Activated naive CD4-positive, alpha-beta T cell treated with anti-CD3 and anti-CD28 coated beads for 36 hours (primary cell): ENCODE measurements at regions not wholly inside any gene's neighbourhood (a gene's known extent, or its start where the extent isn't known, plus 50 kb on each side); places are given as distances from the start of the nearest gene placed in this dataset.

Source experiments
- CTCF ChIA-PET: fragments of 350-600 bp; sonication (Branson Sonifier 250); formaldehyde crosslinking; loops from one replicate; lab custom pipeline; 2021; ENCODE audit warnings: antibody characterized with exemption; lab: Charles Lee
- DNase-seq: peaks from one replicate; pipeline ENCODE4 v3.0.0-alpha.2; 2020
- H3K27ac Mint-ChIP-seq: one replicate; pipeline ENCODE4 v1.8.0; 2021; ENCODE audit warnings: mild to moderate bottlenecking, mixed read lengths
- H3K27me3 Mint-ChIP-seq: one replicate; pipeline ENCODE4 v1.8.0; 2021; ENCODE audit warnings: low read depth, mixed read lengths
- H3K36me3 Mint-ChIP-seq: one replicate; pipeline ENCODE4 v1.8.0; 2021; ENCODE audit warnings: low read depth, mixed read lengths
- H3K4me1 Mint-ChIP-seq: one replicate; pipeline ENCODE4 v1.8.0; 2021; ENCODE audit warnings: low read depth, mixed read lengths
- H3K4me3 Mint-ChIP-seq: one replicate; pipeline ENCODE4 v1.8.0; 2021; ENCODE audit warnings: mild to moderate bottlenecking, moderate library complexity, mixed read lengths
- H3K9me3 Mint-ChIP-seq: one replicate; pipeline ENCODE4 v1.8.0; 2021; ENCODE audit warnings: mixed read lengths
- intact Hi-C: fragments of 100-400 bp; cut with micrococcal nuclease; formaldehyde crosslinking; loops from one replicate; pipeline ENCODE4 v1.15.1; 2023

- H3K27me3 Mint-ChIP-seq = no peaks in the 10 kb centered on the region
- DNase-seq = no peak
- H3K4me3 Mint-ChIP-seq = no peak overlapping the region
- intact Hi-C loops = no loop called here
- H3K27ac Mint-ChIP-seq = no peak overlapping the region
- peaks cover 15% of the 10 kb centered on the region for H3K4me1 Mint-ChIP-seq
- H3K36me3 Mint-ChIP-seq = peaks cover 10% of the 10 kb centered on the region
- peaks cover 2% of the 10 kb centered on the region for H3K9me3 Mint-ChIP-seq
- CTCF ChIA-PET = interaction anchor here (1.1 to 2.3 kb wide), 2 partner anchors 13 to 268 kb away, joined by 3 to 12 read pairs; no protein-coding TSS in a partner anchor
Measured at GRCh38 chr18:23399067-23399466, 54.0 kb upstream of the RIOK3 start.

GRCh38 chr18:23400918-23401317, 52.2 kb upstream of the RIOK3 start:
- H3K27ac Mint-ChIP-seq = no peak overlapping the region

GRCh38 chr18:23401400-23402347, 51.4 kb upstream of the RIOK3 start:
- Mint-ChIP-seq H3K9me3 (peaks cover 2% of the 10 kb centered on the region), H3K4me3 (no peak overlapping the region), H3K4me1 (peaks cover 15% of the 10 kb centered on the region), H3K27me3 (no peaks in the 10 kb centered on the region), H3K27ac (no peak overlapping the region), H3K36me3 (peaks cover 6% of the 10 kb centered on the region)
- intact Hi-C loops = no loop called here
- no peak for DNase-seq
- CTCF ChIA-PET = interaction anchor here (0.6 kb wide), 1 partner anchor 18 kb away, joined by 3 read pairs; no protein-coding TSS in a partner anchor

More at GRCh38 chr18:23400918-23401317, 52.2 kb upstream of the RIOK3 start:
- Mint-ChIP-seq H3K9me3 (peaks cover 2% of the 10 kb centered on the region), H3K4me3 (no peak overlapping the region), H3K36me3 (peaks cover 6% of the 10 kb centered on the region), H3K4me1 (peaks cover 15% of the 10 kb centered on the region), H3K27me3 (no peaks in the 10 kb centered on the region)
- intact Hi-C loops = no loop called here
- no peak for DNase-seq
- CTCF ChIA-PET = no interaction called here
